T-cell (primary cell): ENCODE measurements at regions not wholly inside any gene's neighbourhood (a gene's known extent, or its start where the extent isn't known, plus 50 kb on each side); places are given as distances from the start of the nearest gene placed in this dataset.

Source experiments
- ATAC-seq, 4 experiments: fragments of 200-7000 bp in 3 of 4; fragments of 150-1000 bp in 1 of 4; cut with Tn5 transposase; replicated peaks in 1 of 4; 1 replicate in 3 of 4; 2 replicates in 1 of 4; pipeline ENCODE4 v1.10.0; 2021; ENCODE audit warnings: moderate library complexity in 3 of 4, mild to moderate bottlenecking in 2 of 4, moderate number of reproducible peaks in 1 of 4
- CTCF ChIA-PET, 2 donors: fragments of 300-600 bp; sonication (Branson Sonifier 250); formaldehyde crosslinking; loops; one replicate each; lab custom pipeline; 2022; ENCODE audit warnings: antibody characterized with exemption in 2 of 2; lab: Charles Lee
- POLR2A ChIA-PET, 2 donors: fragments of 300-600 bp; sonication (Branson Sonifier 250); formaldehyde crosslinking; loops; one replicate each; lab custom pipeline; 2022; ENCODE audit warnings: antibody characterized with exemption in 2 of 2; lab: Charles Lee
- DNase-seq, 35 experiments: peaks; one replicate each; pipeline versions ENCODE4 v3.0.0 to v3.0.0-alpha.2; 2013 to 2023
- H3K27ac ChIP-seq: one replicate; pipeline ENCODE4 v1.5.1; 2013; ENCODE audit warnings: low read length
- H3K27me3 ChIP-seq, 2 experiments: replicated peaks in 1 of 2; 1 replicate in 1 of 2; 2 replicates in 1 of 2; pipeline versions ENCODE4 v1.6.1 to v1.7.0; 2013; ENCODE audit warnings: low read length in 1 of 2, mixed read lengths in 1 of 2; ENCODE audit not compliant: control insufficient read depth in 2 of 2, insufficient read depth in 2 of 2; ENCODE audit errors: extremely low read depth in 1 of 2
- H3K36me3 ChIP-seq, 2 donors: 1 replicate in 1 of 2; 2 replicates in 1 of 2; pipeline versions ENCODE4 v1.6.1 to v1.7.0; 2013; ENCODE audit warnings: low read length in 1 of 2; ENCODE audit not compliant: control insufficient read depth in 2 of 2, insufficient read depth in 1 of 2; ENCODE audit errors: extremely low read depth in 1 of 2
- H3K4me1 ChIP-seq, 2 experiments: 1 replicate in 1 of 2; 2 replicates in 1 of 2; pipeline versions ENCODE4 v1.6.1 to v1.7.0; 2013; ENCODE audit warnings: low read length in 2 of 2, mixed read lengths in 1 of 2; ENCODE audit not compliant: insufficient read depth in 2 of 2, control insufficient read depth in 1 of 2; ENCODE audit errors: extremely low read depth in 1 of 2
- H3K4me3 ChIP-seq, 2 donors: 1 replicate in 1 of 2; 2 replicates in 1 of 2; pipeline versions ENCODE4 v1.5.1 to v1.7.0; 2013; ENCODE audit warnings: mild to moderate bottlenecking in 2 of 2, low read length in 1 of 2, moderate library complexity in 1 of 2; ENCODE audit not compliant: control insufficient read depth in 1 of 2; ENCODE audit errors: extremely low read depth in 1 of 2
- H3K9me3 ChIP-seq: 2 replicates; pipeline ENCODE4 v1.7.0; 2013
- H3K27ac Mint-ChIP-seq, 2 donors: one replicate each; pipeline ENCODE4 v1.8.0; 2020 to 2021; ENCODE audit warnings: mild to moderate bottlenecking in 2 of 2, mixed read lengths in 2 of 2
- H3K27me3 Mint-ChIP-seq, 2 donors: one replicate each; pipeline ENCODE4 v1.8.0; 2021 to 2022; ENCODE audit warnings: mixed read lengths in 2 of 2
- H3K36me3 Mint-ChIP-seq: one replicate; pipeline ENCODE4 v1.8.0; 2021; ENCODE audit warnings: mixed read lengths
- H3K4me1 Mint-ChIP-seq, 3 donors: one replicate each; pipeline ENCODE4 v1.8.0; 2020 to 2022; ENCODE audit warnings: mixed read lengths in 3 of 3, mild to moderate bottlenecking in 1 of 3
- H3K4me3 Mint-ChIP-seq, 3 donors: one replicate each; pipeline ENCODE4 v1.8.0; 2020 to 2022; ENCODE audit warnings: mild to moderate bottlenecking in 3 of 3, mixed read lengths in 3 of 3, moderate library complexity in 3 of 3
- H3K9me3 Mint-ChIP-seq, 3 donors: one replicate each; pipeline ENCODE4 v1.8.0; 2020 to 2022; ENCODE audit warnings: mixed read lengths in 3 of 3
- WGBS: methylation state at CpG from one replicate; pipeline ENCODE4 v1.1.5; 2013; ENCODE audit warnings: missing lambda C conversion rate; ENCODE audit not compliant: insufficient coverage; 5-methylcytosine and 5-hydroxymethylcytosine counted together

GRCh38 chr15:98560338-98560737, 88.0 kb upstream of the IGF1R start:
- no peak overlapping the region for H3K4me3 ChIP-seq
- no peaks in the 10 kb centered on the region for H3K9me3 Mint-ChIP-seq

GRCh38 chr15:98561169-98561941, 87.0 kb upstream of the IGF1R start:
- POLR2A ChIA-PET = no interaction called here
- DNase-seq (no peak), ATAC-seq (peak in 2 of 4 experiments; percentile 33 to 59)
- Histone ChIP-seq H3K27ac (no peak overlapping the region), H3K36me3 (no peaks in the 10 kb centered on the region), H3K4me1 (no peaks in the 10 kb centered on the region), H3K4me3 (no peak overlapping the region), H3K27me3 (peaks cover 0 to 21% of the 10 kb centered on the region in 2 experiments), H3K9me3 (no peaks in the 10 kb centered on the region)
- no peak overlapping the region for H3K4me3 Mint-ChIP-seq
- whole genome bisulfite sequencing = 40% methylated on average over 6 of the region's 9 CpGs
- CTCF ChIA-PET = no interaction called here
- H3K4me1 Mint-ChIP-seq = peaks cover 0 to 2% (median 1%) of the 10 kb centered on the region in 3 donors
- no peak overlapping the region for H3K27ac Mint-ChIP-seq
- H3K36me3 Mint-ChIP-seq = no peaks in the 10 kb centered on the region
- peaks cover 2 to 4% of the 10 kb centered on the region in 2 donors for H3K27me3 Mint-ChIP-seq
- no peaks in the 10 kb centered on the region for H3K9me3 Mint-ChIP-seq

More at GRCh38 chr15:98560338-98560737, 88.0 kb upstream of the IGF1R start:
- CTCF ChIA-PET = no interaction called here
- ATAC-seq (no peak), DNase-seq (no peak)
- no peaks in the 10 kb centered on the region for H3K4me1 ChIP-seq
- peaks cover 2 to 4% of the 10 kb centered on the region in 2 donors for H3K27me3 Mint-ChIP-seq
- H3K4me1 Mint-ChIP-seq = peaks cover 0 to 2% (median 1%) of the 10 kb centered on the region in 3 donors
- H3K27ac ChIP-seq = no peak overlapping the region
- no peaks in the 10 kb centered on the region for H3K36me3 Mint-ChIP-seq
- no peak overlapping the region for H3K4me3 Mint-ChIP-seq
- POLR2A ChIA-PET = no interaction called here
- H3K27me3 ChIP-seq = peaks cover 0 to 17% of the 10 kb centered on the region in 2 experiments
- WGBS = 100% methylated on average over 2 of the region's 5 CpGs
- no peaks in the 10 kb centered on the region for H3K36me3 ChIP-seq
- H3K9me3 ChIP-seq = no peaks in the 10 kb centered on the region
- no peak overlapping the region for H3K27ac Mint-ChIP-seq

GRCh38 chr15:98562331-98562937, 85.9 kb upstream of the IGF1R start:
- DNase-seq (no peak), ATAC-seq (no peak)
- Histone ChIP-seq H3K9me3 (no peaks in the 10 kb centered on the region), H3K27me3 (peaks cover 0 to 21% of the 10 kb centered on the region in 2 experiments), H3K36me3 (no peaks in the 10 kb centered on the region), H3K4me1 (no peaks in the 10 kb centered on the region), H3K27ac (no peak overlapping the region), H3K4me3 (no peak overlapping the region)
- Mint-ChIP-seq H3K27me3 (peaks cover 4% of the 10 kb centered on the region in 2 donors), H3K4me3 (no peak overlapping the region), H3K9me3 (no peaks in the 10 kb centered on the region), H3K27ac (no peak overlapping the region), H3K36me3 (no peaks in the 10 kb centered on the region), H3K4me1 (peaks cover 0 to 2% (median 1%) of the 10 kb centered on the region in 3 donors)
- WGBS = 89% methylated on average over 18 of the region's 18 CpGs
- ChIA-PET POLR2A (no interaction called here), CTCF (no interaction called here)

- Mint-ChIP-seq H3K9me3 (no peaks in the 10 kb centered on the region), H3K4me1 (peaks cover 0 to 2% (median 1%) of the 10 kb centered on the region in 3 donors), H3K36me3 (no peaks in the 10 kb centered on the region), H3K4me3 (no peak overlapping the region), H3K27ac (no peak overlapping the region), H3K27me3 (peaks cover 8 to 12% of the 10 kb centered on the region in 2 donors)
- Histone ChIP-seq H3K27me3 (peaks cover 0 to 21% of the 10 kb centered on the region in 2 experiments), H3K4me1 (no peaks in the 10 kb centered on the region), H3K36me3 (no peaks in the 10 kb centered on the region), H3K9me3 (no peaks in the 10 kb centered on the region), H3K4me3 (no peak overlapping the region), H3K27ac (no peak overlapping the region)
- ChIA-PET CTCF (no interaction called here), POLR2A (interaction anchor here in 1 of 2 donors (0.5 kb wide), 1 partner anchor 29 kb away, joined by 4 read pairs; no protein-coding TSS in a partner anchor)
- WGBS = 92% methylated on average over 11 of the region's 12 CpGs
- ATAC-seq = no peak
- DNase-seq = no peak
These were observed 82.8 kb upstream of the IGF1R start for GRCh38 chr15:98565566-98565965.

GRCh38 chr15:98567951-98568350, 80.4 kb upstream of the IGF1R start:
- Mint-ChIP-seq H3K4me1 (no peaks in the 10 kb centered on the region), H3K27me3 (peaks cover 14 to 18% of the 10 kb centered on the region in 2 donors), H3K36me3 (no peaks in the 10 kb centered on the region), H3K27ac (no peak overlapping the region), H3K9me3 (no peaks in the 10 kb centered on the region), H3K4me3 (no peak overlapping the region)
- Histone ChIP-seq H3K36me3 (no peaks in the 10 kb centered on the region), H3K27me3 (peaks cover 0 to 9% of the 10 kb centered on the region in 2 experiments), H3K4me3 (no peak overlapping the region), H3K4me1 (no peaks in the 10 kb centered on the region), H3K9me3 (no peaks in the 10 kb centered on the region), H3K27ac (no peak overlapping the region)
- WGBS = 93% methylated on average over 4 of the region's 7 CpGs
- ChIA-PET POLR2A (no interaction called here), CTCF (no interaction called here)
- DNase-seq = no peak
- ATAC-seq = no peak

- Mint-ChIP-seq H3K27ac (no peak overlapping the region), H3K4me1 (no peaks in the 10 kb centered on the region), H3K36me3 (no peaks in the 10 kb centered on the region), H3K4me3 (no peak overlapping the region), H3K27me3 (peaks cover 16 to 19% of the 10 kb centered on the region in 2 donors), H3K9me3 (no peaks in the 10 kb centered on the region)
- DNase-seq = no peak
- ATAC-seq = no peak
- Histone ChIP-seq H3K9me3 (no peaks in the 10 kb centered on the region), H3K27me3 (peaks cover 0 to 10% of the 10 kb centered on the region in 2 experiments), H3K36me3 (no peaks in the 10 kb centered on the region), H3K4me1 (no peaks in the 10 kb centered on the region), H3K4me3 (no peak overlapping the region), H3K27ac (no peak overlapping the region)
- ChIA-PET POLR2A (no interaction called here), CTCF (no interaction called here)
- WGBS = 90% methylated on average over 2 of the region's 3 CpGs
These were observed 79.8 kb upstream of the IGF1R start for GRCh38 chr15:98568382-98569017.
